Loucy (cell line): ENCODE measurements at regions not wholly inside any gene's neighbourhood (a gene's known extent, or its start where the extent isn't known, plus 50 kb on each side); places are given as distances from the start of the nearest gene placed in this dataset.

Source experiments
- H2AFZ ChIP-seq: fragments of 200-600 bp; sonication (generic); 2 replicates; pipeline ENCODE4 v1.6.0; 2016; ENCODE audit warnings: antibody characterized with exemption, mild to moderate bottlenecking, low read length, moderate library complexity
- H3F3A ChIP-seq: fragments of 200-600 bp; 2 replicates; pipeline ENCODE4 v1.6.0; 2016; ENCODE audit warnings: antibody characterized with exemption, low read depth, mild to moderate bottlenecking
- H3K27me3 ChIP-seq: fragments of 200-600 bp; sonication (generic); 2 replicates; pipeline ENCODE4 v1.6.1; 2014; ENCODE audit warnings: low read length, mild to moderate bottlenecking; ENCODE audit not compliant: insufficient read depth, poor library complexity, severe bottlenecking
- H3K36me3 ChIP-seq: fragments of 200-600 bp; sonication (generic); 2 replicates; pipeline ENCODE4 v1.6.1; 2016; ENCODE audit warnings: low read length; ENCODE audit not compliant: insufficient read depth
- H3K4me1 ChIP-seq: fragments of 200-600 bp; sonication (generic); 2 replicates; pipeline ENCODE4 v1.5.1; 2014; ENCODE audit warnings: low read length, mild to moderate bottlenecking; ENCODE audit not compliant: insufficient read depth, poor library complexity, severe bottlenecking
- H3K4me2 ChIP-seq: fragments of 200-600 bp; sonication (generic); 2 replicates; pipeline ENCODE4 v1.6.0; 2014; ENCODE audit warnings: antibody characterized with exemption, low read length, low read depth, mild to moderate bottlenecking; ENCODE audit not compliant: poor library complexity, severe bottlenecking
- H3K4me3 ChIP-seq: fragments of 200-600 bp; sonication (generic); 2 replicates; pipeline ENCODE4 v1.5.1; 2014; ENCODE audit warnings: low read length, mild to moderate bottlenecking, mixed read lengths; ENCODE audit not compliant: poor library complexity, severe bottlenecking
- H3K79me2 ChIP-seq: fragments of 200-600 bp; sonication (generic); 2 replicates; pipeline ENCODE4 v1.6.1; 2014; ENCODE audit warnings: low read length; ENCODE audit not compliant: insufficient read depth
- H3K9ac ChIP-seq: fragments of 200-600 bp; sonication (generic); 2 replicates; pipeline ENCODE4 v1.6.0; 2014; ENCODE audit warnings: mild to moderate bottlenecking, low read depth, low read length, moderate library complexity; ENCODE audit not compliant: poor library complexity, severe bottlenecking
- H3K9me2 ChIP-seq: fragments of 200-600 bp; sonication (generic); replicated peaks from 2 replicates; pipeline ENCODE4 v1.6.1; 2016; ENCODE audit warnings: low read depth, low read length, mixed read lengths
- H3K9me3 ChIP-seq: fragments of 200-600 bp; sonication (generic); 2 replicates; pipeline ENCODE4 v1.6.1; 2014; ENCODE audit warnings: mild to moderate bottlenecking, antibody characterized with exemption, low read length, low read depth; ENCODE audit not compliant: insufficient read depth
- H4K20me1 ChIP-seq: fragments of 200-600 bp; sonication (generic); 2 replicates; pipeline ENCODE4 v1.6.0; 2014; ENCODE audit warnings: antibody characterized with exemption, low read length, mild to moderate bottlenecking; ENCODE audit not compliant: insufficient read depth, poor library complexity, severe bottlenecking
- EZH2phosphoT487 ChIP-seq: fragments of 200-600 bp; IDR thresholded peaks from 2 replicates; pipeline ENCODE4 v1.6.1; 2018; ENCODE audit warnings: antibody characterized with exemption, mild to moderate bottlenecking, moderate library complexity, borderline replicate concordance
- TF ChIP-seq, protein P1 (sequence below): fragments of 200-600 bp; sonication (generic); conservative IDR thresholded peaks from 2 replicates; pipeline ENCODE4 v1.5.1; 2014; ENCODE audit warnings: mild to moderate bottlenecking, antibody characterized with exemption, low read length

DNA sequence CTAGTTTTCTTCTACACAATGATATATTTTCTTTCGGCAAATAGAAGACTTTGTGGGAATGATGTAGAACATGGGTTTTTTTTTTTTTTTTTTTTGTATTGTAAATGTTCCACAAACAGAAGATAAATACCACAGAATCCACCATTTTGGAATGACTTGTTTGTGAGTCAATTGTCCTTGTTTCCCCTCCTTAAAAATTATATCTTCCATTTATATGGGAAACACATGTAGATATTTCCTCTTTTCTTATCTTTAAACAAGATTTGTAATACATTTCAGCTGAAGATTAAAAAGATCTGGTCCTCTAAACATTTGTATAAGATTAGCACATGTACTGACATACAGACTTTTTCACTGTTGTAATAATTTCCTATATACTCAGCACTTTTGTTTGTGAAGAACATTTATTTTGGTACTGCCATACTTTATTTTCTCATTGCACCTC is 304.6 kb downstream of the SPRY1 start:
- no peak overlapping the region for H2AFZ ChIP-seq

GRCh38 chr4:123705419-123705818 is 308.8 kb downstream of the SPRY1 start:
- H3K9me2 ChIP-seq, result no peaks in the 10 kb centered on the region
- H3K36me3 ChIP-seq, result no peaks in the 10 kb centered on the region
- no peaks in the 10 kb centered on the region for H3K4me1 ChIP-seq
- H3K9ac ChIP-seq, result no peak overlapping the region
- H3F3A ChIP-seq, result no peaks in the 10 kb centered on the region
- H3K27me3 ChIP-seq, result no peaks in the 10 kb centered on the region
- no peak overlapping the region for H2AFZ ChIP-seq
- no peak overlapping the region for H3K4me3 ChIP-seq
- H4K20me1 ChIP-seq, result no peaks in the 10 kb centered on the region
- no peaks in the 10 kb centered on the region for H3K79me2 ChIP-seq
- no peaks in the 10 kb centered on the region for H3K9me3 ChIP-seq
- no peak overlapping the region for H3K4me2 ChIP-seq
- TF ChIP-seq, protein P1, sequence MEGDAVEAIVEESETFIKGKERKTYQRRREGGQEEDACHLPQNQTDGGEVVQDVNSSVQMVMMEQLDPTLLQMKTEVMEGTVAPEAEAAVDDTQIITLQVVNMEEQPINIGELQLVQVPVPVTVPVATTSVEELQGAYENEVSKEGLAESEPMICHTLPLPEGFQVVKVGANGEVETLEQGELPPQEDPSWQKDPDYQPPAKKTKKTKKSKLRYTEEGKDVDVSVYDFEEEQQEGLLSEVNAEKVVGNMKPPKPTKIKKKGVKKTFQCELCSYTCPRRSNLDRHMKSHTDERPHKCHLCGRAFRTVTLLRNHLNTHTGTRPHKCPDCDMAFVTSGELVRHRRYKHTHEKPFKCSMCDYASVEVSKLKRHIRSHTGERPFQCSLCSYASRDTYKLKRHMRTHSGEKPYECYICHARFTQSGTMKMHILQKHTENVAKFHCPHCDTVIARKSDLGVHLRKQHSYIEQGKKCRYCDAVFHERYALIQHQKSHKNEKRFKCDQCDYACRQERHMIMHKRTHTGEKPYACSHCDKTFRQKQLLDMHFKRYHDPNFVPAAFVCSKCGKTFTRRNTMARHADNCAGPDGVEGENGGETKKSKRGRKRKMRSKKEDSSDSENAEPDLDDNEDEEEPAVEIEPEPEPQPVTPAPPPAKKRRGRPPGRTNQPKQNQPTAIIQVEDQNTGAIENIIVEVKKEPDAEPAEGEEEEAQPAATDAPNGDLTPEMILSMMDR, result no peak
- TF ChIP-seq EZH2phosphoT487, result no peak

More for the DNA sequence above, 304.6 kb downstream of the SPRY1 start:
- H3K27me3 ChIP-seq, result no peaks in the 10 kb centered on the region
- H4K20me1 ChIP-seq, result no peaks in the 10 kb centered on the region
- no peak overlapping the region for H3K4me2 ChIP-seq
- no peak overlapping the region for H3K4me3 ChIP-seq
- H3F3A ChIP-seq, result no peaks in the 10 kb centered on the region
- H3K9ac ChIP-seq, result no peak overlapping the region
- no peaks in the 10 kb centered on the region for H3K36me3 ChIP-seq
- no peaks in the 10 kb centered on the region for H3K79me2 ChIP-seq
- no peaks in the 10 kb centered on the region for H3K9me3 ChIP-seq
- no peaks in the 10 kb centered on the region for H3K4me1 ChIP-seq
- TF ChIP-seq, protein P1, result no peak
- TF ChIP-seq EZH2phosphoT487, result no peak
- no peaks in the 10 kb centered on the region for H3K9me2 ChIP-seq

GRCh38 chr4:123706973-123707372 is 310.4 kb downstream of the SPRY1 start:
- Histone ChIP-seq H3K4me2 (no peak overlapping the region), H2AFZ (no peak overlapping the region), H3K4me3 (no peak overlapping the region), H3K9me2 (no peaks in the 10 kb centered on the region), H3K9ac (no peak overlapping the region), H3F3A (no peaks in the 10 kb centered on the region), H3K27me3 (no peaks in the 10 kb centered on the region), H3K4me1 (no peaks in the 10 kb centered on the region), H3K36me3 (no peaks in the 10 kb centered on the region), H3K9me3 (no peaks in the 10 kb centered on the region), H3K79me2 (no peaks in the 10 kb centered on the region), H4K20me1 (no peaks in the 10 kb centered on the region)
- TF ChIP-seq EZH2phosphoT487, result no peak
- TF ChIP-seq, protein P1, result no peak
